WTC11 (cell line): ENCODE measurements at regions not wholly inside any gene's neighbourhood (a gene's known extent, or its start where the extent isn't known, plus 50 kb on each side); places are given as distances from the start of the nearest gene placed in this dataset.

Source experiments
- CTCF ChIP-seq: fragments of 200-600 bp; IDR thresholded peaks from 2 replicates; pipeline ENCODE4 v1.8.0; 2022; ENCODE audit warnings: antibody characterized with exemption
- ESRRA ChIP-seq: sonication (generic); formaldehyde crosslinking; IDR thresholded peaks from 2 replicates; pipeline ENCODE4 v1.8.1; 2022; ENCODE audit warnings: mild to moderate bottlenecking, missing genetic modification reagents, borderline replicate concordance
- JAZF1 ChIP-seq: fragments of 250-450 bp; sonication (Bioruptor Pico); IDR thresholded peaks from 2 replicates; pipeline ENCODE4 v1.9.0; 2021; ENCODE audit warnings: moderate library complexity, mild to moderate bottlenecking, inconsistent platforms
- NR2C2 ChIP-seq: sonication (generic); formaldehyde crosslinking; IDR thresholded peaks from 2 replicates; pipeline ENCODE4 v1.8.0; 2022; ENCODE audit warnings: mild to moderate bottlenecking, missing genetic modification reagents
- PRRX2 ChIP-seq: fragments of 250-450 bp; sonication (Bioruptor Pico); IDR thresholded peaks from 2 replicates; pipeline ENCODE4 v1.8.0; 2021; ENCODE audit warnings: mild to moderate bottlenecking
- TP53 ChIP-seq: sonication (generic); formaldehyde crosslinking; IDR thresholded peaks from 2 replicates; pipeline ENCODE4 v1.8.1; 2023; ENCODE audit warnings: mild to moderate bottlenecking, missing genetic modification reagents
- USF1 ChIP-seq: sonication (generic); formaldehyde crosslinking; IDR thresholded peaks from 2 replicates; pipeline ENCODE4 v1.8.0; 2022; ENCODE audit warnings: mild to moderate bottlenecking, missing genetic modification reagents
- TF ChIP-seq, protein P1 (sequence below): sonication (generic); formaldehyde crosslinking; IDR thresholded peaks from 2 replicates; pipeline ENCODE4 v1.8.1; 2023; ENCODE audit warnings: mild to moderate bottlenecking, moderate library complexity, missing genetic modification reagents

DNA sequence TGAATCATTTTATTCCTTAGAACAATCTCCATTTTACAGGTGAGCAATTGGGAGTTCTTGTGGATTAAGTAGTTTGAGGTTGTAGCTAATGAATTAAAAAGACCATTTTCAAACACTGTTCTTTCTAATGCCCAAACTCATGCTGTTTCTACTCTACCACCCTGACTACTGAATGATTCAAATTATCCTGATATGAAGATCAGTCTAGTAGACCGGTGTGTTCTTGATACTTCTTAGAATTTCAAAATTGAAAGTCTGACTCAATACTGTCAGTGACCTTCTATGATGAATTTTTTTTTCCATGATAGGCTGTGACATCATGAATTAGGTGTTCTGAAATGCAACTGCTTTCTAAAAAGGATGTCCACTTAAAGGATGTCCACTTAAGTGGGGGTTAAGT is 515.5 kb downstream of the DMAC1 start:
- TF ChIP-seq CTCF (no peak), NR2C2 (CRISPR knock-in tag) (no peak), TP53 (CRISPR knock-in tag) (no peak), ESRRA (CRISPR knock-in tag) (no peak), JAZF1 (CRISPR knock-in tag) (no peak), USF1 (CRISPR knock-in tag) (no peak), PRRX2 (CRISPR knock-in tag) (no peak)
- TF ChIP-seq, protein P1, sequence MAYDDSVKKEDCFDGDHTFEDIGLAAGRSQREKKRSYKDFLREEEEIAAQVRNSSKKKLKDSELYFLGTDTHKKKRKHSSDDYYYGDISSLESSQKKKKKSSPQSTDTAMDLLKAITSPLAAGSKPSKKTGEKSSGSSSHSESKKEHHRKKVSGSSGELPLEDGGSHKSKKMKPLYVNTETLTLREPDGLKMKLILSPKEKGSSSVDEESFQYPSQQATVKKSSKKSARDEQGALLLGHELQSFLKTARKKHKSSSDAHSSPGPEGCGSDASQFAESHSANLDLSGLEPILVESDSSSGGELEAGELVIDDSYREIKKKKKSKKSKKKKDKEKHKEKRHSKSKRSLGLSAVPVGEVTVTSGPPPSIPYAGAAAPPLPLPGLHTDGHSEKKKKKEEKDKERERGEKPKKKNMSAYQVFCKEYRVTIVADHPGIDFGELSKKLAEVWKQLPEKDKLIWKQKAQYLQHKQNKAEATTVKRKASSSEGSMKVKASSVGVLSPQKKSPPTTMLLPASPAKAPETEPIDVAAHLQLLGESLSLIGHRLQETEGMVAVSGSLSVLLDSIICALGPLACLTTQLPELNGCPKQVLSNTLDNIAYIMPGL, result no peak
